Natural killer cell (primary cell): ENCODE measurements at regions not wholly inside any gene's neighbourhood (a gene's known extent, or its start where the extent isn't known, plus 50 kb on each side); places are given as distances from the start of the nearest gene placed in this dataset.

Experiments used
- ATAC-seq, 3 donors: fragments of 150-1000 bp in 2 of 3; fragments of 200-7000 bp in 1 of 3; cut with Tn5 transposase; 1 replicate in 1 of 3; 2 replicates in 2 of 3; pipeline ENCODE4 v1.10.0; 2021; ENCODE audit warnings: mild to moderate bottlenecking in 2 of 3, moderate library complexity in 2 of 3
- DNase-seq, 2 donors: peaks; one replicate each; pipeline versions ENCODE4 v3.0.0 to v3.0.0-alpha.2; 2013 to 2021; ENCODE audit warnings: mixed read lengths in 1 of 2
- H3K27ac ChIP-seq: one replicate; pipeline ENCODE4 v1.5.1; 2013; ENCODE audit warnings: mild to moderate bottlenecking, low read length
- H3K27me3 ChIP-seq: one replicate; pipeline ENCODE4 v1.6.1; 2013; ENCODE audit warnings: low read length; ENCODE audit not compliant: control insufficient read depth, insufficient read depth
- H3K36me3 ChIP-seq: one replicate; pipeline ENCODE4 v1.6.1; 2013; ENCODE audit warnings: low read length; ENCODE audit not compliant: control insufficient read depth, insufficient read depth
- H3K4me1 ChIP-seq: one replicate; pipeline ENCODE4 v1.6.1; 2013; ENCODE audit warnings: low read length; ENCODE audit not compliant: control insufficient read depth, insufficient read depth
- H3K4me3 ChIP-seq: one replicate; pipeline ENCODE4 v1.5.1; 2013; ENCODE audit warnings: low read length
- H3K9me3 ChIP-seq: one replicate; pipeline ENCODE4 v1.6.1; 2013; ENCODE audit warnings: low read length; ENCODE audit not compliant: control insufficient read depth, insufficient read depth
- H3K27ac Mint-ChIP-seq, 2 donors: one replicate each; pipeline ENCODE4 v1.8.0; 2022; ENCODE audit warnings: mild to moderate bottlenecking in 2 of 2, mixed read lengths in 2 of 2, moderate library complexity in 1 of 2
- H3K27me3 Mint-ChIP-seq, 2 donors: one replicate each; pipeline ENCODE4 v1.8.0; 2022; ENCODE audit warnings: low read depth in 2 of 2, mixed read lengths in 2 of 2
- H3K36me3 Mint-ChIP-seq: one replicate; pipeline ENCODE4 v1.8.0; 2022; ENCODE audit warnings: mixed read lengths
- H3K4me1 Mint-ChIP-seq, 2 donors: one replicate each; pipeline ENCODE4 v1.8.0; 2022; ENCODE audit warnings: mixed read lengths in 2 of 2
- H3K4me3 Mint-ChIP-seq: one replicate; pipeline ENCODE4 v1.8.0; 2022; ENCODE audit warnings: mild to moderate bottlenecking, moderate library complexity, mixed read lengths
- H3K9me3 Mint-ChIP-seq, 2 donors: one replicate each; pipeline ENCODE4 v1.8.0; 2022; ENCODE audit warnings: mixed read lengths in 2 of 2
- WGBS: methylation state at CpG from one replicate; pipeline ENCODE4 v1.1.7; 2013; ENCODE audit warnings: missing lambda C conversion rate; ENCODE audit not compliant: insufficient coverage; 5-methylcytosine and 5-hydroxymethylcytosine counted together
- intact Hi-C: fragments of 100-400 bp; cut with micrococcal nuclease; formaldehyde crosslinking; loops from one replicate; pipeline ENCODE4 v1.14.2; 2022
- TF ChIP-seq, protein P1 (sequence below): fragments of 200-600 bp; IDR thresholded peaks from one replicate; pipeline ENCODE4 v1.8.0; 2022; ENCODE audit warnings: antibody characterized with exemption

DNA sequence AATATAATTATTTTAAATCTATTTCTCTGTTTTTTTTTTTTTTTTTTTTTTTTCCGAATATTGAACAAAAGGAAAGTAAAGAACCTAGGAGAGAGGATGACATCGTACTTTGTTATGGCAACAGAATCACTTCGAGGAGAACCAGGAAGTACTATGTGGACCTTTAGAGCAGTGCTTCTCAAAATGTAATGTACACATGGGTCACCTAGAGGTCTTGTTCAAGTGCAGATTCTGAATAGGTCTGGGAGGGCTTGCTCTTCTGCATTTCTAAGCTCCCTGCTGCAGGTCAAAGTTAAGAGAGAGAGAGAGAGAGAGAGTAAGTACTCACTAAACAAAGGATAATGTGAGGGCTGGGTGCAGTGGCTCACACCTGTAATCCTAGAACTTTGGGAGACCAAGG, 419.5 kb upstream of the TENM4 start:
- no peaks in the 10 kb centered on the region for H3K4me1 ChIP-seq
- H3K36me3 ChIP-seq: no peaks in the 10 kb centered on the region
- Mint-ChIP-seq H3K27ac (no peak overlapping the region), H3K27me3 (no peaks in the 10 kb centered on the region), H3K4me1 (no peaks in the 10 kb centered on the region), H3K9me3 (peaks cover 21 to 24% of the 10 kb centered on the region in 2 donors), H3K4me3 (no peak overlapping the region), H3K36me3 (no peaks in the 10 kb centered on the region)
- WGBS: 86% methylated on average over 3 of the region's 3 CpGs
- TF ChIP-seq, protein P1, sequence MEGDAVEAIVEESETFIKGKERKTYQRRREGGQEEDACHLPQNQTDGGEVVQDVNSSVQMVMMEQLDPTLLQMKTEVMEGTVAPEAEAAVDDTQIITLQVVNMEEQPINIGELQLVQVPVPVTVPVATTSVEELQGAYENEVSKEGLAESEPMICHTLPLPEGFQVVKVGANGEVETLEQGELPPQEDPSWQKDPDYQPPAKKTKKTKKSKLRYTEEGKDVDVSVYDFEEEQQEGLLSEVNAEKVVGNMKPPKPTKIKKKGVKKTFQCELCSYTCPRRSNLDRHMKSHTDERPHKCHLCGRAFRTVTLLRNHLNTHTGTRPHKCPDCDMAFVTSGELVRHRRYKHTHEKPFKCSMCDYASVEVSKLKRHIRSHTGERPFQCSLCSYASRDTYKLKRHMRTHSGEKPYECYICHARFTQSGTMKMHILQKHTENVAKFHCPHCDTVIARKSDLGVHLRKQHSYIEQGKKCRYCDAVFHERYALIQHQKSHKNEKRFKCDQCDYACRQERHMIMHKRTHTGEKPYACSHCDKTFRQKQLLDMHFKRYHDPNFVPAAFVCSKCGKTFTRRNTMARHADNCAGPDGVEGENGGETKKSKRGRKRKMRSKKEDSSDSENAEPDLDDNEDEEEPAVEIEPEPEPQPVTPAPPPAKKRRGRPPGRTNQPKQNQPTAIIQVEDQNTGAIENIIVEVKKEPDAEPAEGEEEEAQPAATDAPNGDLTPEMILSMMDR: no peak
- no peak overlapping the region for H3K4me3 ChIP-seq
- DNase-seq (no peak), ATAC-seq (no peak)
- H3K9me3 ChIP-seq: peaks cover 12% of the 10 kb centered on the region
- no peak overlapping the region for H3K27ac ChIP-seq
- no peaks in the 10 kb centered on the region for H3K27me3 ChIP-seq
- intact Hi-C loops: no loop called here

DNA sequence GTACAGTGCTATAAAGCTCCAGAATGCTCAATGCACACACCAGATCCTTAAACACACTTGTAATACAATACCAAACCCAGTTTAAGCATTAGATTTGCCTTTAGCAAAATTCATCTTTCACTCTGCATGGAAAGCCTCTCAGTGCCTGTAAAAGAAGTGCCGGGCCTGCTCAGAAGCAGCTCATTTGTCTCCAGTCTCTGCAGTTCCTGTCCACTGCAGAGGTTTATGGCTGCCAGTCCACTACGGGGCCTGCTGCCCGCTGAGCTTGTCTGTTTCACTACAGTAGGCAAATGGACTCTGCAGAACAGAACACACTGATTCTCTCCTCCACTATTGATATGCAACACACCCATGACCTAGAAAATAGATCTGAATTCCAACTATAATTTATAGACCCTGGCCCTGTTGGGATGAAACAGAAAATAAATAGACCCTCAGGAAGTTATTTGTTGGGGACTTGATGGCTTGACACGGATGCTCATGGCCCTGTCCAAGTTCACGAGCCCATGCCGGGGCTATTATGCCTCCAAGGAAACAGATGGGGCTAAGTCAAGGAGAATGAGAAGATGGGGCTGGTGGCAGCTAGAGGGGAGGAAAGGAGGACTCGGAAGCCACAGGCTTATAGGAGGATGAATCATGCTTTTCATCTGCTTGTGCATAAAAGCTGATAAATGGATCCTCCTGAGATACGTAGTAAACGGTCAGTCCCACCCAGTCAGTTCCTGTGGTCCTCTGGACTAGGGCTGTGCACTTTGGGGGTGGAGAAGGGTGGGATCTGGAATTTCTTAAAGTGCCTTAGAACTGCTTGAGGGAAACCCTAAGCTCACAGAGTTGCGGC, 416.8 kb upstream of the TENM4 start:
- TF ChIP-seq, protein P1: no peak
- no peak for ATAC-seq
- H3K27ac Mint-ChIP-seq: no peak overlapping the region
- peaks cover 16 to 20% of the 10 kb centered on the region in 2 donors for H3K9me3 Mint-ChIP-seq
- DNase-seq: no peak
- H3K9me3 ChIP-seq: peaks cover 4% of the 10 kb centered on the region
- H3K27ac ChIP-seq: no peak overlapping the region
- H3K27me3 ChIP-seq: no peaks in the 10 kb centered on the region
- no peaks in the 10 kb centered on the region for H3K4me1 ChIP-seq
- H3K36me3 Mint-ChIP-seq: no peaks in the 10 kb centered on the region
- intact Hi-C loops: no loop called here
- no peaks in the 10 kb centered on the region for H3K4me1 Mint-ChIP-seq
- H3K4me3 Mint-ChIP-seq: no peak overlapping the region
- no peaks in the 10 kb centered on the region for H3K36me3 ChIP-seq
- WGBS: 84% methylated on average over 10 of the region's 10 CpGs
- H3K4me3 ChIP-seq: no peak overlapping the region
- H3K27me3 Mint-ChIP-seq: no peaks in the 10 kb centered on the region

DNA sequence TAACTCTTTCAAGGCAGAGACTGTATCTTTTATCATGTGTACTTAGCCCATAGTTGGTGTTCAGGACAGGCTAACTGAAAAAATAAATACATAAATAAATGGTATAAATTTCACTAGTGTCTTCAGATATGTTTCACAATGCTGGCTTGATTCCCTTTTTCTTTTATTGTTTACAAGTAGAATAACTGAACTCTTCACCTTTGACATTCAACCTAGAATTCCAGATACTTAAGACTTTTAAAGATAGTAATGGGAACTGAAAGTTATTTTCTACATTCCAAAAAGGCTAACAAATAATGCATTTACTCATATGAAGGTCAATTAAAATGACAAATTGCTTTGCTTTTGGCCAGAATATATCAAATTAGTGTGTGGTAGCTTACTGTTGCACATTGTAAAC, 411.3 kb upstream of the TENM4 start:
- H3K4me1 ChIP-seq: no peaks in the 10 kb centered on the region
- no peak for ATAC-seq
- no peaks in the 10 kb centered on the region for H3K27me3 ChIP-seq
- Mint-ChIP-seq H3K27ac (no peak overlapping the region), H3K4me3 (no peak overlapping the region), H3K4me1 (no peaks in the 10 kb centered on the region), H3K9me3 (peaks cover 12 to 13% of the 10 kb centered on the region in 2 donors), H3K27me3 (no peaks in the 10 kb centered on the region), H3K36me3 (no peaks in the 10 kb centered on the region)
- TF ChIP-seq, protein P1: no peak
- no peak overlapping the region for H3K4me3 ChIP-seq
- H3K27ac ChIP-seq: no peak overlapping the region
- no peak for DNase-seq
- H3K9me3 ChIP-seq: no peaks in the 10 kb centered on the region
- intact Hi-C loops: no loop called here
- no peaks in the 10 kb centered on the region for H3K36me3 ChIP-seq
